Panc1 (cell line): ENCODE measurements at regions not wholly inside any gene's neighbourhood (a gene's known extent, or its start where the extent isn't known, plus 50 kb on each side); places are given as distances from the start of the nearest gene placed in this dataset.

Experiments used
- ATAC-seq: fragments of 200-7000 bp; cut with Tn5 transposase; 2 replicates; pipeline ENCODE4 v1.9.1; 2020; ENCODE audit warnings: mild to moderate bottlenecking, moderate library complexity
- BruUV-seq: library from RNA; stranded (reverse); fragments of 400-500 nt; replicated peaks from 2 replicates; lab custom pipeline; 2021; lab: Mats Ljungman, UMichigan
- CTCF ChIA-PET: fragments of 300-600 bp; sonication (Branson Sonifier 250); formaldehyde crosslinking; loops from one replicate; lab custom pipeline; 2022; ENCODE audit warnings: antibody characterized with exemption; lab: Charles Lee
- POLR2A ChIA-PET: fragments of 300-600 bp; sonication (Branson Sonifier 250); formaldehyde crosslinking; loops from one replicate; lab custom pipeline; 2022; ENCODE audit warnings: antibody characterized with exemption; lab: Charles Lee
- DNase-seq: peaks from one replicate; pipeline ENCODE4 v3.0.0-alpha.2; 2010; ENCODE audit warnings: low read depth, low spot score
- H3K27ac ChIP-seq: 2 replicates; pipeline ENCODE4 v1.5.1; 2011; ENCODE audit warnings: mild to moderate bottlenecking, low read length, inconsistent platforms
- H3K27me3 ChIP-seq: fragments of 200-500 bp; sonication (Bioruptor generic); 2 replicates; pipeline ENCODE4 v1.6.0; 2014; ENCODE audit warnings: low read length, inconsistent platforms; ENCODE audit not compliant: control insufficient read depth, insufficient read depth
- H3K36me3 ChIP-seq: fragments of 200-500 bp; sonication (Bioruptor generic); 2 replicates; pipeline ENCODE4 v1.5.1; 2014; ENCODE audit warnings: inconsistent platforms, mild to moderate bottlenecking, low read length, moderate library complexity; ENCODE audit not compliant: control insufficient read depth, insufficient read depth
- H3K4me1 ChIP-seq: 2 replicates; pipeline ENCODE4 v1.5.1; 2011; ENCODE audit warnings: inconsistent platforms, mild to moderate bottlenecking, low read length, moderate library complexity; ENCODE audit not compliant: control insufficient read depth, insufficient read depth
- H3K4me3 ChIP-seq, 2 experiments: 2 replicates each; pipeline ENCODE4 v1.5.1; 2011 to 2012; ENCODE audit warnings: low read depth in 2 of 2, low read length in 2 of 2, mild to moderate bottlenecking in 2 of 2, inconsistent platforms in 1 of 2, moderate library complexity in 1 of 2
- H3K9me3 ChIP-seq: fragments of 200-500 bp; sonication (Bioruptor generic); 2 replicates; pipeline ENCODE4 v1.5.1; 2014; ENCODE audit warnings: low read depth, mild to moderate bottlenecking, inconsistent platforms, low read length, moderate library complexity; ENCODE audit not compliant: control insufficient read depth, insufficient read depth
- CTCF ChIP-seq: fragments of 450-650 bp; IDR thresholded peaks from 2 replicates; pipeline ENCODE4 v1.5.1; 2017; ENCODE audit warnings: mild to moderate bottlenecking
- POLR2AphosphoS5 ChIP-seq: IDR thresholded peaks from 2 replicates; pipeline ENCODE4 v1.6.1; 2012; ENCODE audit warnings: mild to moderate bottlenecking, low read depth, low read length, moderate library complexity
- REST ChIP-seq, 2 experiments: IDR thresholded peaks; 2 replicates each; pipeline ENCODE4 v1.6.1; 2011 to 2012; ENCODE audit warnings: low read depth in 2 of 2, control low read depth in 1 of 2, low read length in 1 of 2, mild to moderate bottlenecking in 1 of 2, moderate library complexity in 1 of 2; ENCODE audit not compliant: insufficient read depth in 1 of 2
- SIN3A ChIP-seq: IDR thresholded peaks from 2 replicates; pipeline ENCODE4 v1.6.1; 2012; ENCODE audit warnings: low read depth, mild to moderate bottlenecking, low read length, moderate library complexity, borderline replicate concordance; ENCODE audit not compliant: insufficient read depth
- TCF7L2 ChIP-seq: IDR thresholded peaks from 2 replicates; pipeline ENCODE4 v1.6.1; 2011; ENCODE audit warnings: mild to moderate bottlenecking, low read depth, low read length, inconsistent platforms
- in situ Hi-C: cut with HindIII; loops from 2 replicates; pipeline ENCODE4 v1.10.0; 2016; ENCODE audit warnings: low sequenced_read_pairs, low pct_unique_long_range_greater_than_20kb
- intact Hi-C: fragments of 100-400 bp; cut with micrococcal nuclease; formaldehyde crosslinking; loops from one replicate; pipeline ENCODE4 v1.10.0; 2022; ENCODE audit not compliant: unreplicated experiment

GRCh38 chr10:84026821-84027257 lies 112.5 kb upstream of the GHITM start:
- ATAC-seq, result no peak
- ChIA-PET CTCF (interaction anchor here (0.5 to 0.8 kb wide), 16 partner anchors 8 to 1622 kb away, joined by 3 to 6 read pairs (median 4); partner anchors contain the start of gene GHITM), POLR2A (no interaction called here)
- Histone ChIP-seq H3K27ac (no peak overlapping the region), H3K9me3 (no peaks in the 10 kb centered on the region), H3K4me1 (no peaks in the 10 kb centered on the region), H3K4me3 (no peak overlapping the region), H3K36me3 (no peaks in the 10 kb centered on the region), H3K27me3 (no peaks in the 10 kb centered on the region)
- TF ChIP-seq POLR2AphosphoS5, result no peak
- peak; percentile 92 for TF ChIP-seq CTCF
- no TSS peak for BruUV-seq
- intact Hi-C loops (no loop called here), in situ Hi-C loops (no loop called here)
- peak; percentile 39 for DNase-seq

- H3K4me1 ChIP-seq, result no peaks in the 10 kb centered on the region
- intact Hi-C loops (no loop called here), in situ Hi-C loops (no loop called here)
- TF ChIP-seq CTCF (no peak), TCF7L2 (no peak)
- ATAC-seq, result no peak
- no peaks in the 10 kb centered on the region for H3K27me3 ChIP-seq
- POLR2A ChIA-PET, result no interaction called here
- H3K4me3 ChIP-seq, result no peak overlapping the region
- H3K9me3 ChIP-seq, result peaks cover 5% of the 10 kb centered on the region; the same call in 1 of the 2 replicates
- CTCF ChIA-PET, result no interaction called here
- no peak for DNase-seq
- H3K36me3 ChIP-seq, result no peaks in the 10 kb centered on the region
- BruUV-seq, result no TSS peak
- H3K27ac ChIP-seq, result no peak overlapping the region
These were observed 109.5 kb upstream of the GHITM start for GRCh38 chr10:84029840-84030239.

- no TSS peak for BruUV-seq
- no peaks in the 10 kb centered on the region for H3K4me1 ChIP-seq
- intact Hi-C loops, result no loop called here
- ATAC-seq (no peak), DNase-seq (no peak)
- H3K27ac ChIP-seq, result no peak overlapping the region
- POLR2A ChIA-PET, result no interaction called here
- CTCF ChIA-PET, result no interaction called here
- peaks cover 5% of the 10 kb centered on the region; the same call in 1 of the 2 replicates for H3K9me3 ChIP-seq
- H3K27me3 ChIP-seq, result no peaks in the 10 kb centered on the region
- no peak overlapping the region for H3K4me3 ChIP-seq
- in situ Hi-C loops, result no loop called here
- TF ChIP-seq REST (IDR thresholded peaks at IDR 0.05; ENCODE audit: insufficient read depth in 1 of 2, low read depth in 2 of 2, low read length in 1 of 2) (no peak), CTCF (no peak), POLR2AphosphoS5 (no peak), SIN3A (no peak), TCF7L2 (no peak)
- H3K36me3 ChIP-seq, result no peaks in the 10 kb centered on the region
These were observed 101.3 kb upstream of the GHITM start for GRCh38 chr10:84038035-84038434.
